ENCODE measurements at regions not wholly inside any gene's neighbourhood (a gene's known extent, or its start where the extent isn't known, plus 50 kb on each side); places are given as distances from the start of the nearest gene placed in this dataset.

- TF ChIP-seq MXI1 (conservative IDR thresholded peaks at IDR 0.05; ENCODE audit: poor library complexity, severe bottlenecking) (no peak), EP300 (conservative IDR thresholded peaks at IDR 0.05; ENCODE audit: poor library complexity, severe bottlenecking) (no peak), REST (IDR thresholded peaks at IDR 0.05; ENCODE audit: borderline replicate concordance) (no peak), POLR2AphosphoS5 (IDR thresholded peaks at IDR 0.05) (no peak), EZH2 (IDR thresholded peaks at IDR 0.05; ENCODE audit: borderline replicate concordance, insufficient read depth, low read length, poor library complexity, severe bottlenecking) (no peak), RAD21 (conservative IDR thresholded peaks at IDR 0.05) (no peak), TAF1 (IDR thresholded peaks at IDR 0.05; ENCODE audit: low read depth) (no peak), SMC3 (conservative IDR thresholded peaks at IDR 0.05; ENCODE audit: poor library complexity) (no peak)
- TF ChIP-seq, protein P1, sequence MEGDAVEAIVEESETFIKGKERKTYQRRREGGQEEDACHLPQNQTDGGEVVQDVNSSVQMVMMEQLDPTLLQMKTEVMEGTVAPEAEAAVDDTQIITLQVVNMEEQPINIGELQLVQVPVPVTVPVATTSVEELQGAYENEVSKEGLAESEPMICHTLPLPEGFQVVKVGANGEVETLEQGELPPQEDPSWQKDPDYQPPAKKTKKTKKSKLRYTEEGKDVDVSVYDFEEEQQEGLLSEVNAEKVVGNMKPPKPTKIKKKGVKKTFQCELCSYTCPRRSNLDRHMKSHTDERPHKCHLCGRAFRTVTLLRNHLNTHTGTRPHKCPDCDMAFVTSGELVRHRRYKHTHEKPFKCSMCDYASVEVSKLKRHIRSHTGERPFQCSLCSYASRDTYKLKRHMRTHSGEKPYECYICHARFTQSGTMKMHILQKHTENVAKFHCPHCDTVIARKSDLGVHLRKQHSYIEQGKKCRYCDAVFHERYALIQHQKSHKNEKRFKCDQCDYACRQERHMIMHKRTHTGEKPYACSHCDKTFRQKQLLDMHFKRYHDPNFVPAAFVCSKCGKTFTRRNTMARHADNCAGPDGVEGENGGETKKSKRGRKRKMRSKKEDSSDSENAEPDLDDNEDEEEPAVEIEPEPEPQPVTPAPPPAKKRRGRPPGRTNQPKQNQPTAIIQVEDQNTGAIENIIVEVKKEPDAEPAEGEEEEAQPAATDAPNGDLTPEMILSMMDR (IDR thresholded peaks at IDR 0.05; ENCODE audit: poor library complexity, severe bottlenecking), result no peak
- H3F3A ChIP-seq (ENCODE audit: insufficient read depth, low read length, poor library complexity, severe bottlenecking), result no peaks in the 10 kb centered on the region
Measured at GRCh38 chr5:23614422-23614821, 107.0 kb downstream of the PRDM9 start.

GRCh38 chr5:23626961-23627360 is 119.6 kb downstream of the PRDM9 start:
- Histone ChIP-seq H3K9me2 (ENCODE audit: insufficient read depth, low read length) (no peaks in the 10 kb centered on the region), H3K4me3 (ENCODE audit: low read length) (no peak overlapping the region), H2AFZ (ENCODE audit: low read depth, low read length) (no peak overlapping the region), H3K9ac (ENCODE audit: low read length) (no peak overlapping the region), H4K20me1 (ENCODE audit: insufficient read depth) (no peaks in the 10 kb centered on the region), H3F3A (ENCODE audit: insufficient read depth, low read length, poor library complexity, severe bottlenecking) (no peaks in the 10 kb centered on the region), H3K27me3 (ENCODE audit: insufficient read depth, low read depth, low read length) (no peaks in the 10 kb centered on the region), H3K9me3 (ENCODE audit: low read length) (no peaks in the 10 kb centered on the region), H3K4me2 (ENCODE audit: low read length) (no peak overlapping the region), H3K79me2 (replicated peaks; ENCODE audit: insufficient read depth, low read length) (no peaks in the 10 kb centered on the region), H3K36me3 (ENCODE audit: insufficient read depth, low read length) (no peaks in the 10 kb centered on the region), H3K27ac (ENCODE audit: low read length) (no peak overlapping the region)
- TF ChIP-seq MXI1 (conservative IDR thresholded peaks at IDR 0.05; ENCODE audit: poor library complexity, severe bottlenecking) (no peak), TAF1 (IDR thresholded peaks at IDR 0.05; ENCODE audit: low read depth) (no peak), REST (IDR thresholded peaks at IDR 0.05; ENCODE audit: borderline replicate concordance) (no peak), RAD21 (conservative IDR thresholded peaks at IDR 0.05) (no peak), POLR2AphosphoS5 (IDR thresholded peaks at IDR 0.05) (no peak), SMC3 (conservative IDR thresholded peaks at IDR 0.05; ENCODE audit: poor library complexity) (no peak), EZH2 (IDR thresholded peaks at IDR 0.05; ENCODE audit: borderline replicate concordance, insufficient read depth, low read length, poor library complexity, severe bottlenecking) (no peak), EP300 (conservative IDR thresholded peaks at IDR 0.05; ENCODE audit: poor library complexity, severe bottlenecking) (no peak)
- TF ChIP-seq, protein P1 (IDR thresholded peaks at IDR 0.05; ENCODE audit: poor library complexity, severe bottlenecking), result no peak

More at GRCh38 chr5:23614422-23614821, 107.0 kb downstream of the PRDM9 start:
- Histone ChIP-seq H3K36me3 (ENCODE audit: insufficient read depth, low read length) (no peaks in the 10 kb centered on the region), H3K27me3 (ENCODE audit: insufficient read depth, low read depth, low read length) (no peaks in the 10 kb centered on the region), H3K9me2 (ENCODE audit: insufficient read depth, low read length) (no peaks in the 10 kb centered on the region), H2AFZ (ENCODE audit: low read depth, low read length) (no peak overlapping the region), H3K9me3 (ENCODE audit: low read length) (peaks cover 12% of the 10 kb centered on the region), H4K20me1 (ENCODE audit: insufficient read depth) (no peaks in the 10 kb centered on the region), H3K79me2 (replicated peaks; ENCODE audit: insufficient read depth, low read length) (no peaks in the 10 kb centered on the region), H3K27ac (ENCODE audit: low read length) (no peak overlapping the region), H3K4me2 (ENCODE audit: low read length) (no peak overlapping the region), H3K9ac (ENCODE audit: low read length) (no peak overlapping the region), H3K4me3 (ENCODE audit: low read length) (no peak overlapping the region)
